GM18907 (cell line): ENCODE measurements at regions not wholly inside any gene's neighbourhood (a gene's known extent, or its start where the extent isn't known, plus 50 kb on each side); places are given as distances from the start of the nearest gene placed in this dataset.
"Not testable (repeated sequence)": the region's sequence is repeated elsewhere in the genome, so short reads cannot be mapped to it uniquely, and the experiment has no call there.

Source experiments
- ATAC-seq: cut with Tn5 transposase; IDR thresholded peaks from one replicate; pipeline ENCODE4 v1.9.1; 2021; ENCODE audit warnings: mild to moderate bottlenecking, moderate library complexity; ENCODE audit not compliant: unreplicated experiment

- no peak for ATAC-seq
Measured at GRCh38 chr5:16987776-16988175, 51.7 kb upstream of the MYO10 start.

- not testable (repeated sequence) for ATAC-seq
Measured at GRCh38 chr5:16990817-16991520, 54.9 kb upstream of the MYO10 start.

- ATAC-seq: no peak
Measured at GRCh38 chr5:16992006-16992405, 55.9 kb upstream of the MYO10 start.

GRCh38 chr5:16992444-16992843, 56.4 kb upstream of the MYO10 start:
- ATAC-seq: peak; percentile 85

- no peak for ATAC-seq
Measured at GRCh38 chr5:16994565-16994964, 58.5 kb upstream of the MYO10 start.

- ATAC-seq: no peak
Measured at GRCh38 chr5:16995372-16995771, 59.3 kb upstream of the MYO10 start.

- ATAC-seq: no peak
Measured at GRCh38 chr5:17000291-17000939, 64.3 kb upstream of the MYO10 start.

GRCh38 chr5:17001428-17001827, 65.3 kb upstream of the MYO10 start:
- no peak for ATAC-seq

- ATAC-seq: no peak
Measured at GRCh38 chr5:17004441-17005106, 68.5 kb upstream of the MYO10 start.

- ATAC-seq: no peak
Measured at GRCh38 chr5:17005107-17005828, 69.2 kb upstream of the MYO10 start.

GRCh38 chr5:17012289-17012688, 76.2 kb upstream of the MYO10 start:
- no peak for ATAC-seq

- no peak for ATAC-seq
Measured at GRCh38 chr5:17014686-17015085, 78.6 kb upstream of the MYO10 start.

- ATAC-seq: no peak
Measured at GRCh38 chr5:17018871-17019270, 82.8 kb upstream of the MYO10 start.

GRCh38 chr5:17019324-17019723, 83.2 kb upstream of the MYO10 start:
- ATAC-seq: no peak

- ATAC-seq: no peak
Measured at GRCh38 chr5:17020678-17021601, 84.9 kb upstream of the MYO10 start.

GRCh38 chr5:17021602-17021932, 85.5 kb upstream of the MYO10 start:
- no peak for ATAC-seq

- no peak for ATAC-seq
Measured at GRCh38 chr5:17022296-17022695, 86.2 kb upstream of the MYO10 start.

- no peak for ATAC-seq
Measured at GRCh38 chr5:17024686-17025180, 88.6 kb upstream of the MYO10 start.

- ATAC-seq: not testable (repeated sequence)
Measured at GRCh38 chr5:17031659-17032277, 95.7 kb upstream of the MYO10 start.
